ENCODE measurements at regions not wholly inside any gene's neighbourhood (a gene's known extent, or its start where the extent isn't known, plus 50 kb on each side); places are given as distances from the start of the nearest gene placed in this dataset.

GRCh38 chr20:55778796-55779195 is 226.5 kb downstream of the CBLN4 start:
- no peak for TF ChIP-seq POLR2A (IDR thresholded peaks at IDR 0.05)
- no peak for TF ChIP-seq CTCF (IDR thresholded peaks at IDR 0.05)
- 63 to 75% (median 69%) methylated on average over 5 of the region's 5 CpGs for whole genome bisulfite sequencing, 4 donors
- no peaks in the 10 kb centered on the region for H3K9me3 ChIP-seq (replicated peaks in 1 of 3)
- H3K27ac ChIP-seq = no peak overlapping the region
- H3K27me3 ChIP-seq = no peaks in the 10 kb centered on the region
- no peak overlapping the region for H3K4me3 ChIP-seq
- no peak for DNase-seq
- no peaks in the 10 kb centered on the region for H3K36me3 ChIP-seq (replicated peaks in 1 of 2)
- no peaks in the 10 kb centered on the region for H3K4me1 ChIP-seq (replicated peaks in 1 of 2)
- intact Hi-C loops (cut with DNase I) = no loop called here

GRCh38 chr20:55777641-55778040 is 227.7 kb downstream of the CBLN4 start:
- H3K27ac ChIP-seq = no peak overlapping the region
- H3K36me3 ChIP-seq (replicated peaks in 1 of 2) = no peaks in the 10 kb centered on the region
- DNase-seq = no peak
- intact Hi-C loops (cut with DNase I) = no loop called here
- TF ChIP-seq CTCF (IDR thresholded peaks at IDR 0.05) (no peak), POLR2A (IDR thresholded peaks at IDR 0.05) (no peak)
- H3K4me1 ChIP-seq (replicated peaks in 1 of 2) = peaks cover 0 to 7% of the 10 kb centered on the region in 2 donors
- H3K27me3 ChIP-seq = no peaks in the 10 kb centered on the region
- 46 to 75% (median 69%) methylated on average over 2 of the region's 2 CpGs for WGBS, 4 donors
- H3K9me3 ChIP-seq (replicated peaks in 1 of 3) = no peaks in the 10 kb centered on the region
- no peak overlapping the region for H3K4me3 ChIP-seq

GRCh38 chr20:55776176-55776575 is 229.1 kb downstream of the CBLN4 start:
- Histone ChIP-seq H3K4me3 (no peak overlapping the region), H3K27ac (no peak overlapping the region), H3K9me3 (replicated peaks in 1 of 3) (no peaks in the 10 kb centered on the region), H3K4me1 (replicated peaks in 1 of 2) (peaks cover 0 to 7% of the 10 kb centered on the region in 2 donors), H3K36me3 (replicated peaks in 1 of 2) (no peaks in the 10 kb centered on the region), H3K27me3 (no peaks in the 10 kb centered on the region)
- DNase-seq = no peak
- intact Hi-C loops (cut with DNase I) = no loop called here
- 67 to 76% (median 73%) methylated on average over 3 of the region's 3 CpGs for WGBS, 4 donors
- TF ChIP-seq CTCF (IDR thresholded peaks at IDR 0.05) = no peak
- no peak for TF ChIP-seq POLR2A (IDR thresholded peaks at IDR 0.05)

GRCh38 chr20:55774628-55775027 is 230.7 kb downstream of the CBLN4 start:
- H3K4me3 ChIP-seq = no peak overlapping the region
- WGBS, 4 donors = 71 to 88% (median 82%) methylated on average over 6 of the region's 6 CpGs
- peaks cover 0 to 7% of the 10 kb centered on the region in 2 donors for H3K4me1 ChIP-seq (replicated peaks in 1 of 2)
- intact Hi-C loops (cut with DNase I) = no loop called here
- H3K27ac ChIP-seq = no peak overlapping the region
- TF ChIP-seq POLR2A (IDR thresholded peaks at IDR 0.05) (no peak), CTCF (IDR thresholded peaks at IDR 0.05) (no peak)
- no peaks in the 10 kb centered on the region for H3K36me3 ChIP-seq (replicated peaks in 1 of 2)
- no peaks in the 10 kb centered on the region for H3K9me3 ChIP-seq (replicated peaks in 1 of 3)
- DNase-seq = no peak
- no peaks in the 10 kb centered on the region for H3K27me3 ChIP-seq
